22Rv1 (cell line): ENCODE measurements at regions not wholly inside any gene's neighbourhood (a gene's known extent, or its start where the extent isn't known, plus 50 kb on each side); places are given as distances from the start of the nearest gene placed in this dataset.

Source experiments
- ZFX ChIP-seq: fragments of 450-650 bp; IDR thresholded peaks from 2 replicates; pipeline ENCODE4 v1.6.1; 2017; ENCODE audit warnings: antibody characterized with exemption, borderline replicate concordance
- TF ChIP-seq, protein P1 (sequence below): fragments of 450-650 bp; IDR thresholded peaks from 2 replicates; pipeline ENCODE4 v1.5.1; 2017; ENCODE audit warnings: mild to moderate bottlenecking

DNA sequence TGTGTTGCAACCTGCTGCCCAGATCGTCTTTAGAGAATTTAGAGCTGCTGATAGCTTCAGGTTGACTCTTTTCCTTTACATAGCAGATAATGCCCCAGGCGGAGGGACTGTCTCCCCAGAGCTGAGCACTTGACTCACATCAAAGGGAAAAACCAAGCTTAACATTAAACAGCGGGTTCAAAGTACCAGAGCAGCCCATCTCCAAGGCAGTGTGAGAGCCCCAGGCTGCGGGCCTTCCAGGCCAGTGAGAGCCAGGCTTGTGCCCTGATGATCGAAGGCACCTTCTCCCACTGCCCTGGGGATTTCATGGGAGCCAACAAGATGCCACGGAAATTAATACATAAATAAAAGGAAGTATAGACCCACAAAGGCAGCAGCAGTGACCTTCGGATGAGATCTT lies 275.6 kb downstream of the XXYLT1 start:
- TF ChIP-seq, protein P1, sequence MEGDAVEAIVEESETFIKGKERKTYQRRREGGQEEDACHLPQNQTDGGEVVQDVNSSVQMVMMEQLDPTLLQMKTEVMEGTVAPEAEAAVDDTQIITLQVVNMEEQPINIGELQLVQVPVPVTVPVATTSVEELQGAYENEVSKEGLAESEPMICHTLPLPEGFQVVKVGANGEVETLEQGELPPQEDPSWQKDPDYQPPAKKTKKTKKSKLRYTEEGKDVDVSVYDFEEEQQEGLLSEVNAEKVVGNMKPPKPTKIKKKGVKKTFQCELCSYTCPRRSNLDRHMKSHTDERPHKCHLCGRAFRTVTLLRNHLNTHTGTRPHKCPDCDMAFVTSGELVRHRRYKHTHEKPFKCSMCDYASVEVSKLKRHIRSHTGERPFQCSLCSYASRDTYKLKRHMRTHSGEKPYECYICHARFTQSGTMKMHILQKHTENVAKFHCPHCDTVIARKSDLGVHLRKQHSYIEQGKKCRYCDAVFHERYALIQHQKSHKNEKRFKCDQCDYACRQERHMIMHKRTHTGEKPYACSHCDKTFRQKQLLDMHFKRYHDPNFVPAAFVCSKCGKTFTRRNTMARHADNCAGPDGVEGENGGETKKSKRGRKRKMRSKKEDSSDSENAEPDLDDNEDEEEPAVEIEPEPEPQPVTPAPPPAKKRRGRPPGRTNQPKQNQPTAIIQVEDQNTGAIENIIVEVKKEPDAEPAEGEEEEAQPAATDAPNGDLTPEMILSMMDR = no peak
- TF ChIP-seq ZFX = no peak
